ENCODE measurements at regions not wholly inside any gene's neighbourhood (a gene's known extent, or its start where the extent isn't known, plus 50 kb on each side); places are given as distances from the start of the nearest gene placed in this dataset.
"Not testable (repeated sequence)": the region's sequence is repeated elsewhere in the genome, so short reads cannot be mapped to it uniquely, and the experiment has no call there.

DNA sequence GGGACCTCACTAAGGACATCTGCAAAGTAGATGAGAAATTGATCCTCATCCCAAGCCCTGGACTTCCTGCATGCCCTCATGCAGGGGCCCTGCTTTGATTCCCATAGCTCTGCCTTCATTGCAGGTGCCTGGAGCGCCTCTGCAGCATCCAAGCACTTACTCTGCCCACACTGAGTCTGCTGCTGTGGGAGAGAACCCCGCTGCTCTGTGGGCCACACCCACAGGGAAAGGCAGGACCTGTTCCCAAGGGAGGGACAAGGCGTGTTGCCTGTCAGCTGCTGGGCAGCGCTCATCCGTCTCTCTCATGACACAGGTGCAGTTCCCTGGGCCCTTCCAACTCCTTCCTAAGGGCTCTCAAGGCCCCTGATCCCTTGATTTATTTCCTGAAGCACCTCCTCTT is 266.8 kb upstream of the SMIM21 start:
- TF ChIP-seq, protein P1, sequence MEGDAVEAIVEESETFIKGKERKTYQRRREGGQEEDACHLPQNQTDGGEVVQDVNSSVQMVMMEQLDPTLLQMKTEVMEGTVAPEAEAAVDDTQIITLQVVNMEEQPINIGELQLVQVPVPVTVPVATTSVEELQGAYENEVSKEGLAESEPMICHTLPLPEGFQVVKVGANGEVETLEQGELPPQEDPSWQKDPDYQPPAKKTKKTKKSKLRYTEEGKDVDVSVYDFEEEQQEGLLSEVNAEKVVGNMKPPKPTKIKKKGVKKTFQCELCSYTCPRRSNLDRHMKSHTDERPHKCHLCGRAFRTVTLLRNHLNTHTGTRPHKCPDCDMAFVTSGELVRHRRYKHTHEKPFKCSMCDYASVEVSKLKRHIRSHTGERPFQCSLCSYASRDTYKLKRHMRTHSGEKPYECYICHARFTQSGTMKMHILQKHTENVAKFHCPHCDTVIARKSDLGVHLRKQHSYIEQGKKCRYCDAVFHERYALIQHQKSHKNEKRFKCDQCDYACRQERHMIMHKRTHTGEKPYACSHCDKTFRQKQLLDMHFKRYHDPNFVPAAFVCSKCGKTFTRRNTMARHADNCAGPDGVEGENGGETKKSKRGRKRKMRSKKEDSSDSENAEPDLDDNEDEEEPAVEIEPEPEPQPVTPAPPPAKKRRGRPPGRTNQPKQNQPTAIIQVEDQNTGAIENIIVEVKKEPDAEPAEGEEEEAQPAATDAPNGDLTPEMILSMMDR (IDR thresholded peaks at IDR 0.05; ENCODE audit: low read depth, low read length), result no peak
- no peak overlapping the region for H3K4me3 ChIP-seq (ENCODE audit: low read depth, low read length)

DNA sequence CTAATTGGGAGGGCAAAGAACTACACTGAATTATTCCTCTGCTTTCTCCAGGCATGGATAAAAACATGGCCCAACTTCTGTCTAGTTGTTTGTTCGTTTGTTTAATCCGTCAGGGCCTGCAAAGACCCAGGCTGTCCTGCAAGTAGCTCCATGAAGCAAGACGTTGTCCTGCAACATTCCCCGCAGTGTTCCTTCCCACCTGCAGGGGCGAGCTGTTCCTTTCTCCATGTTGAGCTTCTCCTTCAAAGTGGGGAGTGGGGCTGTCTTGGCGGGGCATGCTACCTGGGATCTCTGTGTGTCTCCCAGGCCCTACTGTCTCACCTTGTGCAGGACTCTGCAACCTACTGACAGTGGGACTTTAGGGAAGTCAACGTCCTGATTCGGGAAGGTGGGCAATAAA is 264.0 kb upstream of the SMIM21 start:
- no peak overlapping the region for H3K4me3 ChIP-seq (ENCODE audit: low read depth, low read length)
- TF ChIP-seq, protein P1 (IDR thresholded peaks at IDR 0.05; ENCODE audit: low read depth, low read length), result no peak

DNA sequence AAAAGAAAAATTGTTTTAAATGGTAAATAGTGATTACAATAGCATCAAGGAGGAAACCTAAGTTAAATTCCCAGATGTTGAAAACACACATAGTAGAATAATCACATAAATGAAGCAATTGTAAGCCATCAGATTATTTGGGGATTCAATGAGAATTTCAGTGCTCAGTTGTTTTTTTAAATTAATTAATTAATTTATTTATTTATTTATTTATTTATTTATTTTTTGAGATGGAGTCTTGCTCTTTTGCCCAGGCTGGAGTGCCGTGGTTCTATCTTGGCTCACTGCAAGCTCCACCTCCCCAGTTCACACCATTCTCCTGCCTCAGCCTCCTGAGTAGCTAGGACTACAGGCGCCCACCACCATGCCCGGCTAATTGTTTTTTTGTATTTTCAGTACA is 262.8 kb upstream of the SMIM21 start:
- not testable (repeated sequence) for H3K4me3 ChIP-seq (ENCODE audit: low read depth, low read length)

DNA sequence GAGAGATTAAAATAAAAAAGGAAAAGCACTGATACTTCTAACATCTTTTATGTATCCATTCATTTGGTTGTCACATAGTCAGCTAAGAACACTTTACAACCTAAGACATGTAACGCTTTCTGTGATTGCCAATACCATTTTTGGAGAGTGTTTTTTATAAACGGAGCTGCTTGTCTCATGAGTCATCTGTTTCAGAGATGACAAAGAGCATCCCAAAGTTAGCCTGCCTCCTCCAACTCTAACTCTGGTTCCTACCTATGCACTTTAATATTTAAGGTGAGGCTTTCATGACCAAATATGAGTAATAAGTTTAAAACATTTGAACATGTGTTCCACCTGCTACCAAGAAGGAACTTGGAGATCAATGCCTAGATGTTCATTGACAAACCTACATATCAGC is 260.1 kb upstream of the SMIM21 start:
- H3K4me3 ChIP-seq (ENCODE audit: low read depth, low read length), result no peak overlapping the region
- TF ChIP-seq, protein P1 (IDR thresholded peaks at IDR 0.05; ENCODE audit: low read depth, low read length), result no peak

DNA sequence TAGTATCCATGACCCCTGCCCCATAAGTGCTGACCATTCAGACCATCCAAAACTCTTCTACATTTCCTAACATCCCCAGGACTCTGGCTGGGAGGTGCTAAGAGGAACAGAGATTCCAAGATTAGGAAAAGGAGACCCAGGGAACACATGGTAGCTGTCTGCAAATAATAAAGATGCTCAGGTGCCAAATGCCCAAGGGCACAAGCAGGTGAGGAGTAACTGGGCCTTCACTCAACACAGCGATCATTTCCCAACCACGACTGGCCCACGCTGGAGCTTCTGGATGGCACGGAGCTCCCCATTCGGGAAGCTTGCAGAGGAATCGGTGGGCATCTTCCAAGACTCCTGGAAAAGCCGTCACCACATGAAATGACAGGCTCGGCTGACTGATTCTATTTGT is 255.9 kb upstream of the SMIM21 start:
- H3K4me3 ChIP-seq (ENCODE audit: low read depth, low read length), result no peak overlapping the region
- TF ChIP-seq, protein P1 (IDR thresholded peaks at IDR 0.05; ENCODE audit: low read depth, low read length), result no peak

DNA sequence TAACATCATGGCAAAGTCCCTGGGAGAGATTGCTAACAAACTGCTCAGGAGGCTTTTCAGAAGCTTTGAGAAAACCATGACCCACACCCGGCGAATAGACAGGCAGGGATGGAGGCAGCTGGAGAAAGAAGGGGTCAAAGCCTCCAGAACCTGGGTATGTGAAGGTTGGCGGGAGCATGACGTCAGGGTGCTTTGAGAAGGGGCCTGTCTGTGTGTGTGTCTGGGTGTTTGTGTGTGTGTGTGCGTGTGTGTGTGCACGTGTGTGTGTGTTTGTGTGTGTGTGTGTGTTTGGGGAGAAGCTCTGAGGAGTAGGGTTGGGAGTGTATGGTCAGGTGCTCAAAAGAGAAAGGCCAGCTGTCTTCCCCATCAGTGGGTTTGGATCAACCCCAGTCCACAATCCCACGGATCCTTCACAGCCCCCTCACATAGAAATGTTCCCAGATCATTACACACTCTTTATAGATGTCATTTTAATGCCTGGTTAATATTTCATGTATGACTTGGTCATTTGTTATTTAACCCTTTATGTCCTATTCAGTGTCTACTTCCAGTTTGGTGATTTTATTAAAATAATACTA is 254.1 kb upstream of the SMIM21 start:
- H3K4me3 ChIP-seq (ENCODE audit: low read depth, low read length), result no peak overlapping the region
- TF ChIP-seq, protein P1 (IDR thresholded peaks at IDR 0.05; ENCODE audit: low read depth, low read length), result no peak

DNA sequence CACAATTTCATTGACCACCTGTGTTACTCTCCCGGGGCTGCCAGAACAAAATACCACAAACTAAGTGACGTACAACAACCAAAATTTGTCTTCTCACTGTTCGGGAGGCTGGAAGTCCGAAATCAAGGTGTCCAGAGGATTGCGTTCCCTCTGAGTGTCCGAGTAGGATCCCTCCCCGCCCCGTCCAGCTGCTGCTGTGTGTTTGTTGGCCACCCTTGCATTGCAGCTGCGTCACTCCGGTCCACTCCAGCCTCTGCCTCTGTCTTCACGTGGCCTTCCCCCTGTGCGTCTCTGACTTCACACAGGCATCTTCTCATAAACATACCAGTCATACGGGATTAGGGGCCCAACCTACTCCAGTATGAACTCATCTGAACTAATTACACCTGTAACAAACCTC is 251.8 kb upstream of the SMIM21 start:
- no peak overlapping the region for H3K4me3 ChIP-seq (ENCODE audit: low read depth, low read length)
- TF ChIP-seq, protein P1 (IDR thresholded peaks at IDR 0.05; ENCODE audit: low read depth, low read length), result no peak

DNA sequence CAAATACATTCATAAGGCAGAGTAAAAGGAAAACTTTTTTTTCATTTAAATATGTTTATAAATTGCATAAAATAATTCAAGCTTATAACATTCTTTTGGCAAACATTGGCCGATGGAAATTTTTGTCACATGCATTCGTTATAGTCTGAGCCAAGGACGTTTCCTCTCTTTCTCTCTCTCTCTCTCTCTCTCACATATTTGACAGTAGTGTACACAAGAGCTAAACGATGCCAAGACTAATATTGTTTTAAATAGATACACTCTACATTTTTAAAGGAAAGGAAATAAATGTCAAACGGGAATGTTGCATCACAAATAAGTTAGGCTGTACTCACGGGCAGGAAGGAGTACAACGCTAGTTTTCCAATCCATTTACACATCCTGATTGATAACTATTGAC is 251.1 kb upstream of the SMIM21 start:
- no peak overlapping the region for H3K4me3 ChIP-seq (ENCODE audit: low read depth, low read length)
- TF ChIP-seq, protein P1 (IDR thresholded peaks at IDR 0.05; ENCODE audit: low read depth, low read length), result no peak
